ENCODE measurements at regions not wholly inside any gene's neighbourhood (a gene's known extent, or its start where the extent isn't known, plus 50 kb on each side); places are given as distances from the start of the nearest gene placed in this dataset.

GRCh38 chr13:64441740-64442139, 2788.4 kb downstream of the PCDH9 start:
- TF ChIP-seq CTCF (IDR thresholded peaks at IDR 0.05) = no peak
- no peak for TF ChIP-seq POLR2A (IDR thresholded peaks at IDR 0.05)
